ENCODE measurements at regions not wholly inside any gene's neighbourhood (a gene's known extent, or its start where the extent isn't known, plus 50 kb on each side); places are given as distances from the start of the nearest gene placed in this dataset.

DNA sequence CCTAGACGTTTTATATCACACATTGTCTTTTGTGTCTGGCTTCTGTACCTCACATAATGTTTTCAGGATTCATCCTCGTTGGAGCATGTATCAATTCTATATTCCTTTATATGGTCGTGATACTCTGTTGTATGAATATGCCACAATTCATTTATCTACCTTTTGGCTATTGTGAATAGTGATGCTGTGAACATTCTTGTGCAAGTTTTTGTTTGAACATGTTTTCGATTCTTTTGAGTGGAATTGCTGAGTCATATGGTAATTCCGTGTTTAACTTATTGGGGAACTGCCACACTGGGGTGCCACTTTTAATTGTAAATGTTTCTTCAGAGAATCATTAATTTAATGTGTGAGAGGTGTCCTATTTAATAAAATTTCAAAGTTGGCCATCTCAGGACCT lies 101.2 kb downstream of the SLC35B3 start:
- no peaks in the 10 kb centered on the region for H3K9me3 ChIP-seq (ENCODE audit: control insufficient read depth in 1 of 2, insufficient read depth in 1 of 2, low read length in 2 of 2)
- Mint-ChIP-seq H3K4me1 (ENCODE audit: low read depth) (no peaks in the 10 kb centered on the region), H3K9me3 (no peaks in the 10 kb centered on the region), H3K4me3 (no peak overlapping the region), H3K36me3 (ENCODE audit: low read depth) (no peaks in the 10 kb centered on the region), H3K27me3 (no peaks in the 10 kb centered on the region), H3K27ac (no peak overlapping the region)
- H3K27ac ChIP-seq (ENCODE audit: low read depth in 1 of 2, low read length in 2 of 2), result no peak overlapping the region
- ATAC-seq (ENCODE audit: poor library complexity), result no peak
- no peaks in the 10 kb centered on the region for H3K27me3 ChIP-seq (ENCODE audit: control insufficient read depth in 1 of 2, insufficient read depth in 2 of 2, low read length in 2 of 2)
- ChIA-PET POLR2A (no interaction called here), CTCF (no interaction called here)
- TF ChIP-seq, protein P1, sequence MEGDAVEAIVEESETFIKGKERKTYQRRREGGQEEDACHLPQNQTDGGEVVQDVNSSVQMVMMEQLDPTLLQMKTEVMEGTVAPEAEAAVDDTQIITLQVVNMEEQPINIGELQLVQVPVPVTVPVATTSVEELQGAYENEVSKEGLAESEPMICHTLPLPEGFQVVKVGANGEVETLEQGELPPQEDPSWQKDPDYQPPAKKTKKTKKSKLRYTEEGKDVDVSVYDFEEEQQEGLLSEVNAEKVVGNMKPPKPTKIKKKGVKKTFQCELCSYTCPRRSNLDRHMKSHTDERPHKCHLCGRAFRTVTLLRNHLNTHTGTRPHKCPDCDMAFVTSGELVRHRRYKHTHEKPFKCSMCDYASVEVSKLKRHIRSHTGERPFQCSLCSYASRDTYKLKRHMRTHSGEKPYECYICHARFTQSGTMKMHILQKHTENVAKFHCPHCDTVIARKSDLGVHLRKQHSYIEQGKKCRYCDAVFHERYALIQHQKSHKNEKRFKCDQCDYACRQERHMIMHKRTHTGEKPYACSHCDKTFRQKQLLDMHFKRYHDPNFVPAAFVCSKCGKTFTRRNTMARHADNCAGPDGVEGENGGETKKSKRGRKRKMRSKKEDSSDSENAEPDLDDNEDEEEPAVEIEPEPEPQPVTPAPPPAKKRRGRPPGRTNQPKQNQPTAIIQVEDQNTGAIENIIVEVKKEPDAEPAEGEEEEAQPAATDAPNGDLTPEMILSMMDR (IDR thresholded peaks at IDR 0.05), result no peak
- no peak overlapping the region for H3K4me3 ChIP-seq (ENCODE audit: low read length)
- DNase-seq, result no peak
- no peaks in the 10 kb centered on the region for H3K36me3 ChIP-seq (ENCODE audit: insufficient read depth, low read length)
- no peaks in the 10 kb centered on the region for H3K4me1 ChIP-seq (ENCODE audit: insufficient read depth, low read length)
- intact Hi-C loops (cut with DNase I, micrococcal nuclease), result no loop called here

DNA sequence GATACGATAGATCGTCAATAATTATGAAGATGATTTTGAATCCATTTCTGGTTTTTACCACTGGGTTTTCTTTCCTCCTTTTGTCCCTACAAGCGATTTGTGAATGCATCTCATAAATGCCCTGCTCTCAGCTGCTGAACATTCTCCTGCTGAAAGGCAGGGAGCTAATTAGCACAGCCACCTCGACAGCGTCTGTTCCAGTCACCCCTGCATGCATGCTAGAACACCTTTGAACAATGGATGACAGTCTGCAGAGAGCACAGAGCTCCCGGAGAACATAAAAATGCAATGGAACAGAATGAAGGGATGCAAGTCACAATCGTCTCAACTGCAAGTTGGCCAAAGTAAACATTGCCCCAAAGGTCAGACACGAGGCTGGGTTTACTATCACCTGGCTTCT lies 105.8 kb downstream of the SLC35B3 start:
- ChIA-PET POLR2A (no interaction called here), CTCF (no interaction called here)
- no peaks in the 10 kb centered on the region for H3K36me3 ChIP-seq (ENCODE audit: insufficient read depth, low read length)
- H3K27ac Mint-ChIP-seq, result no peak overlapping the region
- H3K4me1 ChIP-seq (ENCODE audit: insufficient read depth, low read length), result no peaks in the 10 kb centered on the region
- H3K4me3 Mint-ChIP-seq, result no peak overlapping the region
- no peaks in the 10 kb centered on the region for H3K36me3 Mint-ChIP-seq (ENCODE audit: low read depth)
- DNase-seq (no peak), ATAC-seq (ENCODE audit: poor library complexity) (no peak)
- no peak overlapping the region for H3K4me3 ChIP-seq (ENCODE audit: low read length)
- no peaks in the 10 kb centered on the region for H3K27me3 ChIP-seq (ENCODE audit: control insufficient read depth in 1 of 2, insufficient read depth in 2 of 2, low read length in 2 of 2)
- TF ChIP-seq, protein P1 (IDR thresholded peaks at IDR 0.05), result no peak
- H3K4me1 Mint-ChIP-seq (ENCODE audit: low read depth), result no peaks in the 10 kb centered on the region
- no peaks in the 10 kb centered on the region for H3K9me3 Mint-ChIP-seq
- no peaks in the 10 kb centered on the region for H3K9me3 ChIP-seq (ENCODE audit: control insufficient read depth in 1 of 2, insufficient read depth in 1 of 2, low read length in 2 of 2)
- H3K27me3 Mint-ChIP-seq, result peaks cover 10% of the 10 kb centered on the region
- H3K27ac ChIP-seq (ENCODE audit: low read depth in 1 of 2, low read length in 2 of 2), result no peak overlapping the region
- intact Hi-C loops (cut with DNase I, micrococcal nuclease), result no loop called here

DNA sequence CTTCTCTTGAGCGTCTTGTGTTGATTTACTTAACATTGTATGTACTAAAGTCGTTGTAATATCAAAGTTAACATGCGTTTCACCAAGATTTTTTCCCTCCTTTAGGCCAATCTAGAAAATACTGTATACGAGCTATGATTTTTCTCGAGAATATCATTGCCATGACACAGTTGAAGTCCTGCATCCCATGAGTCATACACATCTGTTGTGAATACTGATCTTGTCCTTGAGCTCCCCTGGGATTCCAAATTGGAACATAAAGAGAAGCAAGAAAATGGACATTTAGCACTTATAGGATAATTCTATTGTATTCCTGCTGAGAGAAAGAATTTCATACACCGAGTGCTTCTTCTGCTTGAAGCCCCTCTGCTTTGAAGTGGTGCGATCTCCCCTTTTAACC lies 109.6 kb downstream of the SLC35B3 start:
- Histone ChIP-seq H3K9me3 (ENCODE audit: control insufficient read depth in 1 of 2, insufficient read depth in 1 of 2, low read length in 2 of 2) (no peaks in the 10 kb centered on the region), H3K27me3 (ENCODE audit: control insufficient read depth in 1 of 2, insufficient read depth in 2 of 2, low read length in 2 of 2) (no peaks in the 10 kb centered on the region), H3K36me3 (ENCODE audit: insufficient read depth, low read length) (no peaks in the 10 kb centered on the region), H3K27ac (ENCODE audit: low read depth in 1 of 2, low read length in 2 of 2) (no peak overlapping the region), H3K4me3 (ENCODE audit: low read length) (no peak overlapping the region), H3K4me1 (ENCODE audit: insufficient read depth, low read length) (no peaks in the 10 kb centered on the region)
- TF ChIP-seq, protein P1 (IDR thresholded peaks at IDR 0.05), result no peak
- Mint-ChIP-seq H3K4me3 (no peak overlapping the region), H3K4me1 (ENCODE audit: low read depth) (no peaks in the 10 kb centered on the region), H3K9me3 (no peaks in the 10 kb centered on the region), H3K27ac (no peak overlapping the region), H3K27me3 (peaks cover 13% of the 10 kb centered on the region), H3K36me3 (ENCODE audit: low read depth) (no peaks in the 10 kb centered on the region)
- DNase-seq (no peak), ATAC-seq (ENCODE audit: poor library complexity) (no peak)
- CTCF ChIA-PET, result no interaction called here
- intact Hi-C loops (cut with DNase I, micrococcal nuclease), result no loop called here
- POLR2A ChIA-PET, result no interaction called here

Measured in CD4-positive, alpha-beta T cell (primary cell).